Neural progenitor cell (in vitro differentiated cells): ENCODE measurements at regions not wholly inside any gene's neighbourhood (a gene's known extent, or its start where the extent isn't known, plus 50 kb on each side); places are given as distances from the start of the nearest gene placed in this dataset.

Experiments used
- EZH2 ChIP-seq: fragments of 200-600 bp; sonication (generic); IDR thresholded peaks from 2 replicates; pipeline ENCODE4 v1.6.1; 2017; ENCODE audit warnings: antibody characterized with exemption, mild to moderate bottlenecking, moderate library complexity
- EZH2phosphoT487 ChIP-seq: fragments of 200-600 bp; sonication (generic); IDR thresholded peaks from 2 replicates; pipeline ENCODE4 v1.6.1; 2017; ENCODE audit warnings: antibody characterized with exemption
- TF ChIP-seq, protein P1 (sequence below): fragments of 200-600 bp; sonication (generic); IDR thresholded peaks from 2 replicates; pipeline ENCODE4 v1.5.1; 2017; ENCODE audit warnings: antibody characterized with exemption, mild to moderate bottlenecking

DNA sequence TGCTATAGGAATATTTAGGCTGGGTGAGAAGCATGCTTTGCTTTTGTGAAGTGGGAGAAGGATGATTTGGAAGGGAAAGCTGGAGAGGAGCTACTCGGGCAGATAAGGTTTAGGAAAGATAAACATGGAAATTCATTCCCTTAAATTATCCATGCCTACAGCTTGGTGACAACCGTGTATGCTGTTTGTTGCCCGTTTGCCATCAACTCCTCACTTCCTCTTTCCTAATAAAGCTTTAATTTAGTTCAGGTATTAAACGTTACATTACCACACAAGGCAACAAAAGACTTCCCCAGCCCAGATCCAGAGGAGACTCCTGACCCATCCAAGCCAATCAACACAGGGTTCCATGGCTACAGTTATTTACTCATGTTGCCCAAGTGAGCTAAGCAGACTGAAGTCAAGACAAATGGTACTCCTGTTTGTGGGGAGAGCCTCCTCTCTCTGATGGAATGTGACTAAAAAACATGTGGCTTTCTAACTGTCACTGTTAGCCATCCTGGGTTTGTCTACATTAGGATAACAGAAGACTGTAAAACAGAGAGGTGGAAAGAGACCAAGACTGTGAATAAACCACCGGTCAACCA is 101.7 kb upstream of the GRAMD1B start:
- TF ChIP-seq, protein P1, sequence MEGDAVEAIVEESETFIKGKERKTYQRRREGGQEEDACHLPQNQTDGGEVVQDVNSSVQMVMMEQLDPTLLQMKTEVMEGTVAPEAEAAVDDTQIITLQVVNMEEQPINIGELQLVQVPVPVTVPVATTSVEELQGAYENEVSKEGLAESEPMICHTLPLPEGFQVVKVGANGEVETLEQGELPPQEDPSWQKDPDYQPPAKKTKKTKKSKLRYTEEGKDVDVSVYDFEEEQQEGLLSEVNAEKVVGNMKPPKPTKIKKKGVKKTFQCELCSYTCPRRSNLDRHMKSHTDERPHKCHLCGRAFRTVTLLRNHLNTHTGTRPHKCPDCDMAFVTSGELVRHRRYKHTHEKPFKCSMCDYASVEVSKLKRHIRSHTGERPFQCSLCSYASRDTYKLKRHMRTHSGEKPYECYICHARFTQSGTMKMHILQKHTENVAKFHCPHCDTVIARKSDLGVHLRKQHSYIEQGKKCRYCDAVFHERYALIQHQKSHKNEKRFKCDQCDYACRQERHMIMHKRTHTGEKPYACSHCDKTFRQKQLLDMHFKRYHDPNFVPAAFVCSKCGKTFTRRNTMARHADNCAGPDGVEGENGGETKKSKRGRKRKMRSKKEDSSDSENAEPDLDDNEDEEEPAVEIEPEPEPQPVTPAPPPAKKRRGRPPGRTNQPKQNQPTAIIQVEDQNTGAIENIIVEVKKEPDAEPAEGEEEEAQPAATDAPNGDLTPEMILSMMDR, result no peak
- TF ChIP-seq EZH2phosphoT487 (no peak), EZH2 (no peak)
